ENCODE measurements at regions not wholly inside any gene's neighbourhood (a gene's known extent, or its start where the extent isn't known, plus 50 kb on each side); places are given as distances from the start of the nearest gene placed in this dataset.

GRCh38 chr17:71909155-71909554, 211.7 kb upstream of the SOX9 start:
- dilution Hi-C loops (cut with MboI; ENCODE audit: extremely low pct_ligation_motif_present, low sequenced_read_pairs): no loop called here
- Histone ChIP-seq H3K4me3 (ENCODE audit: control insufficient read depth in 2 of 3, extremely low read depth in 1 of 3, insufficient read depth in 2 of 3, low read depth in 1 of 3, low read length in 3 of 3) (no peak overlapping the region), H3K27me3 (ENCODE audit: control insufficient read depth, extremely low read depth, insufficient read depth, low read length) (no peaks in the 10 kb centered on the region), H3K9me3 (ENCODE audit: control insufficient read depth, low read depth, low read length) (no peaks in the 10 kb centered on the region), H3K9ac (ENCODE audit: control insufficient read depth, extremely low read depth, insufficient read depth, low read length) (no peak overlapping the region), H3K4me2 (ENCODE audit: control insufficient read depth, extremely low read depth, insufficient read depth, low read depth, low read length) (no peak overlapping the region), H3K4me1 (ENCODE audit: control insufficient read depth, extremely low read depth, insufficient read depth, low read length) (no peaks in the 10 kb centered on the region), H3K9me1 (ENCODE audit: control insufficient read depth, extremely low read depth, insufficient read depth, low read length) (no peaks in the 10 kb centered on the region), H3K79me2 (ENCODE audit: control insufficient read depth, insufficient read depth, low read length) (no peaks in the 10 kb centered on the region), H2AFZ (ENCODE audit: control insufficient read depth, low read length) (no peak overlapping the region), H3K27ac (ENCODE audit: control insufficient read depth, insufficient read depth, low read length) (no peak overlapping the region), H3K36me3 (ENCODE audit: control insufficient read depth in 2 of 2, extremely low read depth in 1 of 2, insufficient read depth in 2 of 2, low read length in 2 of 2) (no peaks in the 10 kb centered on the region), H4K20me1 (ENCODE audit: control insufficient read depth, extremely low read depth, insufficient read depth, low read length) (no peaks in the 10 kb centered on the region)
- DNase-seq (ENCODE audit: low read depth, low spot score): no peak
- TF ChIP-seq EZH2 (IDR thresholded peaks at IDR 0.05; ENCODE audit: low read length): no peak
- no peak for TF ChIP-seq CTCF (optimal IDR thresholded peaks at IDR 0.05 in 1 of 3, IDR thresholded peaks at IDR 0.05 in 1 of 3, conservative IDR thresholded peaks at IDR 0.05 in 1 of 3; ENCODE audit: extremely low read depth in 1 of 3, insufficient read depth in 2 of 3, low read length in 3 of 3)
- FAIRE-seq: no peak

GRCh38 chr17:71910002-71910401, 210.8 kb upstream of the SOX9 start:
- Histone ChIP-seq H3K4me1 (ENCODE audit: control insufficient read depth, extremely low read depth, insufficient read depth, low read length) (peaks cover 5% of the 10 kb centered on the region), H3K27me3 (ENCODE audit: control insufficient read depth, extremely low read depth, insufficient read depth, low read length) (no peaks in the 10 kb centered on the region), H4K20me1 (ENCODE audit: control insufficient read depth, extremely low read depth, insufficient read depth, low read length) (no peaks in the 10 kb centered on the region), H2AFZ (ENCODE audit: control insufficient read depth, low read length) (no peak overlapping the region), H3K9me3 (ENCODE audit: control insufficient read depth, low read depth, low read length) (no peaks in the 10 kb centered on the region), H3K9ac (ENCODE audit: control insufficient read depth, extremely low read depth, insufficient read depth, low read length) (no peak overlapping the region), H3K9me1 (ENCODE audit: control insufficient read depth, extremely low read depth, insufficient read depth, low read length) (no peaks in the 10 kb centered on the region), H3K27ac (ENCODE audit: control insufficient read depth, insufficient read depth, low read length) (no peak overlapping the region), H3K4me2 (ENCODE audit: control insufficient read depth, extremely low read depth, insufficient read depth, low read depth, low read length) (no peak overlapping the region), H3K36me3 (ENCODE audit: control insufficient read depth in 2 of 2, extremely low read depth in 1 of 2, insufficient read depth in 2 of 2, low read length in 2 of 2) (no peaks in the 10 kb centered on the region), H3K79me2 (ENCODE audit: control insufficient read depth, insufficient read depth, low read length) (no peaks in the 10 kb centered on the region), H3K4me3 (ENCODE audit: control insufficient read depth in 2 of 3, extremely low read depth in 1 of 3, insufficient read depth in 2 of 3, low read depth in 1 of 3, low read length in 3 of 3) (no peak overlapping the region)
- FAIRE-seq (no peak), DNase-seq (ENCODE audit: low read depth, low spot score) (no peak)
- no peak for TF ChIP-seq EZH2 (IDR thresholded peaks at IDR 0.05; ENCODE audit: low read length)
- no peak for TF ChIP-seq CTCF (optimal IDR thresholded peaks at IDR 0.05 in 1 of 3, IDR thresholded peaks at IDR 0.05 in 1 of 3, conservative IDR thresholded peaks at IDR 0.05 in 1 of 3; ENCODE audit: extremely low read depth in 1 of 3, insufficient read depth in 2 of 3, low read length in 3 of 3)
- dilution Hi-C loops (cut with MboI; ENCODE audit: extremely low pct_ligation_motif_present, low sequenced_read_pairs): no loop called here

Data from keratinocyte (primary cell).